CD4-positive, CD25-positive, alpha-beta regulatory T cell (primary cell): ENCODE measurements at regions not wholly inside any gene's neighbourhood (a gene's known extent, or its start where the extent isn't known, plus 50 kb on each side); places are given as distances from the start of the nearest gene placed in this dataset.

Source experiments
- ATAC-seq, 2 donors: fragments of 150-1000 bp; cut with Tn5 transposase; one replicate each; pipeline ENCODE4 v1.10.0; 2021; ENCODE audit warnings: low read depth in 2 of 2, moderate number of reproducible peaks in 2 of 2, moderate library complexity in 1 of 2
- DNase-seq, 3 donors: peaks; one replicate each; pipeline versions ENCODE4 v3.0.0 to v3.0.0-alpha.2; 2012 to 2022; ENCODE audit warnings: mixed read lengths in 1 of 3
- H3K27ac ChIP-seq: one replicate; pipeline ENCODE4 v1.7.0; 2013; ENCODE audit warnings: mild to moderate bottlenecking, low read length; ENCODE audit not compliant: insufficient read depth, poor library complexity, severe bottlenecking
- H3K27me3 ChIP-seq: one replicate; pipeline ENCODE4 v1.7.0; 2013; ENCODE audit warnings: low read length; ENCODE audit not compliant: control insufficient read depth, insufficient read depth
- H3K36me3 ChIP-seq: one replicate; pipeline ENCODE4 v1.7.0; 2013; ENCODE audit warnings: mild to moderate bottlenecking, low read length, moderate library complexity; ENCODE audit not compliant: control insufficient read depth, insufficient read depth
- H3K4me1 ChIP-seq: 2 replicates; pipeline ENCODE4 v1.7.0; 2013; ENCODE audit warnings: mild to moderate bottlenecking, low read length; ENCODE audit not compliant: insufficient read depth, control insufficient read depth, poor library complexity, severe bottlenecking
- H3K4me3 ChIP-seq: one replicate; pipeline ENCODE4 v1.7.0; 2013; ENCODE audit warnings: low read depth, mild to moderate bottlenecking, low read length, moderate library complexity
- H3K9me3 ChIP-seq, 2 experiments: 1 replicate in 1 of 2; 2 replicates in 1 of 2; pipeline ENCODE4 v1.7.0; 2013; ENCODE audit warnings: low read length in 2 of 2, mild to moderate bottlenecking in 1 of 2, moderate library complexity in 1 of 2; ENCODE audit not compliant: control insufficient read depth in 2 of 2
- H3K27ac Mint-ChIP-seq, 3 donors: one replicate each; pipeline ENCODE4 v1.8.0; 2020 to 2022; ENCODE audit warnings: mild to moderate bottlenecking in 3 of 3, mixed read lengths in 3 of 3, moderate library complexity in 2 of 3
- H3K27me3 Mint-ChIP-seq: one replicate; pipeline ENCODE4 v1.8.0; 2022; ENCODE audit warnings: mild to moderate bottlenecking, mixed read lengths
- H3K36me3 Mint-ChIP-seq: one replicate; pipeline ENCODE4 v1.8.0; 2020; ENCODE audit warnings: mixed read lengths
- H3K4me1 Mint-ChIP-seq, 4 donors: one replicate each; pipeline ENCODE4 v1.8.0; 2020 to 2022; ENCODE audit warnings: mixed read lengths in 4 of 4, mild to moderate bottlenecking in 1 of 4
- H3K4me3 Mint-ChIP-seq, 4 donors: one replicate each; pipeline ENCODE4 v1.8.0; 2020 to 2022; ENCODE audit warnings: mild to moderate bottlenecking in 4 of 4, mixed read lengths in 4 of 4, moderate library complexity in 3 of 4
- H3K9me3 Mint-ChIP-seq, 7 donors: one replicate each; pipeline ENCODE4 v1.8.0; 2020 to 2022; ENCODE audit warnings: mixed read lengths in 7 of 7, mild to moderate bottlenecking in 3 of 7, moderate library complexity in 2 of 7

DNA sequence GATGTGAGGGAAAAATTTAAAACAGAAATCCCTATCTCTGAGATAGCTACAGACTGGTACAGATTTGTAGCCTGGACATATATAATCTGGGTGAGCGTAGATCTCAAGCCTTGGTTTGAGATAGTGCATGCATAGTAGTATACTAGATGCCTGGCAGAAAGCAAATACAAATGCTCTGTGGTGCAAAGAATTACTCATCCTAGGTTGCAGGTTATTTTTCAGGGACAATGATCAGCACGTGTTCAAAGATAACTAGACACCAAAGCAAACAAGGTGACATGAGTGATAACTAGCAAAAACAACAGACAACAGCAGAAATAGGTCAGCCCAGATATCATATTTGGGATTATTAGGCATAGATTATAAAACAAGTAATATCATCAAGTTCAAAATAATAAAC is 292.5 kb downstream of the HLX start:
- Histone ChIP-seq H3K9me3 (no peaks in the 10 kb centered on the region), H3K36me3 (no peaks in the 10 kb centered on the region), H3K27me3 (no peaks in the 10 kb centered on the region), H3K4me1 (no peaks in the 10 kb centered on the region), H3K4me3 (no peak overlapping the region), H3K27ac (no peak overlapping the region)
- H3K27me3 Mint-ChIP-seq, result no peaks in the 10 kb centered on the region
- DNase-seq, result no peak
- H3K4me3 Mint-ChIP-seq, result no peak overlapping the region
- H3K36me3 Mint-ChIP-seq, result no peaks in the 10 kb centered on the region
- H3K27ac Mint-ChIP-seq, result no peak overlapping the region
- peaks cover 0 to 9% (median 0%) of the 10 kb centered on the region in 7 donors for H3K9me3 Mint-ChIP-seq
- H3K4me1 Mint-ChIP-seq, result no peaks in the 10 kb centered on the region
- no peak for ATAC-seq

DNA sequence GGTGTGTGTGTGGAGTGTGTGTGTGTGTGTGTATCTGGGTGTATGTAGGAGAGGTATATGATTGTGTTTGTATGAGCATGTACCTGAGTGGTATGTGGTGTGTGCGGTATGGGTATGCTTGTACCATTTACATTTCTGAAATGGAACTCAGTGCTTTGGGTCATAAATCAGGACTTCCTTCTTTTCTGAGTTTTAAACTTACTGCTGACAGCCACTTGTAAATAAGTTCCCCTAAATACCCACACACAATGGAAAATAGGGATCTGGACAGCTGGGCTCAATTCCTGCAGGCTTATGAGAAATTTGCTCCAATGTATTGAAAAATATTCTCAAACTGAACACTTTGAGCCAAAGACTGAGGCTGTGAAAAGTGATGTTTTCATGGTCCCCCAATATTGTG is 293.6 kb downstream of the HLX start:
- no peaks in the 10 kb centered on the region for H3K36me3 ChIP-seq
- no peak overlapping the region for H3K4me3 Mint-ChIP-seq

DNA sequence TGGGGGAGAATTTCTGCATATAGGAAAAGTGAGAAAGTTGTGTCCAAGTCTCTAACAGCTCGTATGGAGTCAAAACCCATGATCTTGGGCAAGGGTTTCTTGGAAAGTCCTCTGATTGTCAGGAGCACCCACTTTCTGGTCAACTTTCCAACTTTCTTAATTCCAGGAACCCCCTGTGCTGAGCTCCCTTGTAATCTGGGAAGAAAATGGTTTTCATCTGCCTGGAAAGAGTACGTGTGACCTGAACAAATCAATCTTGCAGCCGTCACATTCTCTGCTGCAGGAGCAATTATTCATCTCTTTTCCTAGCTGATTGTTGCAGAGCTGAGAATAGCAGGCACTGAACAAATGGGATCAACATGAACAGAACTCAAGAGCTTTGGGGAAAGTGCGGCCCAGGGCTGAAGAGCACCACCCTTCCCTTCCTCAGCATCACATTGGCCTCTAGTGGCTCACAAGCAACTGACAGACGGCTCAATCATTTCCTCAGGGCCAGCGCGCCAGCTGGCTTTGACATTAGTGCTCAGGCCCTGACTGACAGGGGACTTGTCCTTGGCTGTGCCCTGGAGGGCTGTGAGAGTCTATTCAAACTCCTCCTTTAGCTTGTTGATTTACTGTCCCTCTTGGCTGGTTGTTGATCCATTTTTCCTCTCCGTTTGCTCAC is 295.2 kb downstream of the HLX start:
- Mint-ChIP-seq H3K27me3 (no peaks in the 10 kb centered on the region), H3K27ac (no peak overlapping the region), H3K4me3 (no peak overlapping the region), H3K4me1 (no peaks in the 10 kb centered on the region), H3K36me3 (no peaks in the 10 kb centered on the region), H3K9me3 (peaks cover 0 to 9% (median 3%) of the 10 kb centered on the region in 7 donors)
- H3K4me3 ChIP-seq, result no peak overlapping the region
- no peak for ATAC-seq
- no peaks in the 10 kb centered on the region for H3K4me1 ChIP-seq
- H3K36me3 ChIP-seq, result no peaks in the 10 kb centered on the region
- DNase-seq, result no peak
- no peaks in the 10 kb centered on the region for H3K9me3 ChIP-seq
- H3K27me3 ChIP-seq, result no peaks in the 10 kb centered on the region
- H3K27ac ChIP-seq, result no peak overlapping the region

More for the DNA sequence above, 293.6 kb downstream of the HLX start:
- no peaks in the 10 kb centered on the region for H3K36me3 Mint-ChIP-seq
- H3K27me3 ChIP-seq, result no peaks in the 10 kb centered on the region
- no peaks in the 10 kb centered on the region for H3K4me1 Mint-ChIP-seq
- H3K9me3 ChIP-seq, result no peaks in the 10 kb centered on the region
- H3K27ac ChIP-seq, result no peak overlapping the region
- no peak overlapping the region for H3K4me3 ChIP-seq
- ATAC-seq (no peak), DNase-seq (no peak)
- H3K9me3 Mint-ChIP-seq, result peaks cover 0 to 9% (median 1%) of the 10 kb centered on the region in 7 donors
- no peaks in the 10 kb centered on the region for H3K4me1 ChIP-seq
- H3K27ac Mint-ChIP-seq, result no peak overlapping the region
- H3K27me3 Mint-ChIP-seq, result no peaks in the 10 kb centered on the region

DNA sequence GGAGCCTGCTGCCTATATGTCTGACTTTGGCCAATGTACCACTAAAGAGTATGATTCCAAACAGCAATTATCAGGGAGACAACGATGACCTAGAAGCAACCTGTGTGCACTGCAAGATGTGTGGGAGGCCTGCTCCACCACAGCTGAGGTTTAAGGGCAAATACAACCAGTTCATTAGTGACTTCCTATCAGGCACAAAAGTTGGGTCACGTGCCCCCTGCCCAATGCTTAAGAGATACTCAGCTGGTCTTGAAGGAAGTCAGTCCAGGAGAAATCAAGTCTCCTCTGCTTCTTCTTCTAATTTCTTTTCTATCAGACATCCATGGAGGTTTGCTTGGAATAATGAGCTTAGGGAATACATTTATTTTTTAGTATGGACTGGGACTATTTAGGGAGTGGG is 296.0 kb downstream of the HLX start:
- H3K36me3 ChIP-seq, result no peaks in the 10 kb centered on the region
- ATAC-seq, result no peak
- Mint-ChIP-seq H3K27me3 (no peaks in the 10 kb centered on the region), H3K9me3 (peaks cover 0 to 9% (median 3%) of the 10 kb centered on the region in 7 donors), H3K36me3 (no peaks in the 10 kb centered on the region), H3K27ac (no peak overlapping the region), H3K4me3 (no peak overlapping the region), H3K4me1 (no peaks in the 10 kb centered on the region)
- H3K4me3 ChIP-seq, result no peak overlapping the region
- no peaks in the 10 kb centered on the region for H3K9me3 ChIP-seq
- no peak for DNase-seq
- no peaks in the 10 kb centered on the region for H3K4me1 ChIP-seq
- no peaks in the 10 kb centered on the region for H3K27me3 ChIP-seq
- no peak overlapping the region for H3K27ac ChIP-seq

DNA sequence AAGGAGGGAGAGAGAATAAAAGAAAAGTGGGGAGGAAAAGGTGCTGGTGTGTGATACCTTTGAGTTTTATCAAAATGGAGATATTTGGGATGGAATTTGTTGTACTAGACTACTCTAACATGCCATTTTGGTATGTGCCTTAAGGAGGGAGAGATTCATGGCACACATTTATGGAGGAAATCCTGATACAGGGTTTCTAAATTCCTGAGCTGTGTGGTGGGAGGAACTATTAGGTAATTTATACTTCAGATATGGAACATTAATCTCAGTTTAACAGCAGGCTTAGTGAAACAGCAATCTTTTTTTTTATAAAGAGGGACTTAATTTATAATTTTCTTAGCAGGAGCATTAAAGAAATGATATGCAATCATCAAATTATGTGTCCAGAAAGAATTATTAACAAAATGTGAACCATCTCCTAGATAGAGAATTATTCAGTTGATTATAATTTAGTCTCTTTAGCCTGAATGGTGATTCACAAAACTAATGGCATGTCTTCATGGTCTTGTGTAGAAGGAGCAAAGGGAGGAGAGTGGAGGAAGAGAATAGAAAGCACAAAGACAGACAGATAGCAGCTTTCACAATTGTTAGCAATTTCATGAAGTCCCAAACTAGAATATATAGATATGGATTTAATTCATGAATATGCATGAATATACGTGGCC is 301.6 kb downstream of the HLX start:
- Histone ChIP-seq H3K4me3 (no peak overlapping the region), H3K27ac (no peak overlapping the region), H3K9me3 (no peaks in the 10 kb centered on the region), H3K4me1 (no peaks in the 10 kb centered on the region), H3K36me3 (no peaks in the 10 kb centered on the region), H3K27me3 (no peaks in the 10 kb centered on the region)
- H3K27ac Mint-ChIP-seq, result no peak overlapping the region
- no peaks in the 10 kb centered on the region for H3K4me1 Mint-ChIP-seq
- H3K4me3 Mint-ChIP-seq, result no peak overlapping the region
- H3K36me3 Mint-ChIP-seq, result no peaks in the 10 kb centered on the region
- no peaks in the 10 kb centered on the region for H3K27me3 Mint-ChIP-seq
- DNase-seq, result no peak
- ATAC-seq, result no peak
- H3K9me3 Mint-ChIP-seq, result peaks cover 0 to 6% (median 0%) of the 10 kb centered on the region in 7 donors

DNA sequence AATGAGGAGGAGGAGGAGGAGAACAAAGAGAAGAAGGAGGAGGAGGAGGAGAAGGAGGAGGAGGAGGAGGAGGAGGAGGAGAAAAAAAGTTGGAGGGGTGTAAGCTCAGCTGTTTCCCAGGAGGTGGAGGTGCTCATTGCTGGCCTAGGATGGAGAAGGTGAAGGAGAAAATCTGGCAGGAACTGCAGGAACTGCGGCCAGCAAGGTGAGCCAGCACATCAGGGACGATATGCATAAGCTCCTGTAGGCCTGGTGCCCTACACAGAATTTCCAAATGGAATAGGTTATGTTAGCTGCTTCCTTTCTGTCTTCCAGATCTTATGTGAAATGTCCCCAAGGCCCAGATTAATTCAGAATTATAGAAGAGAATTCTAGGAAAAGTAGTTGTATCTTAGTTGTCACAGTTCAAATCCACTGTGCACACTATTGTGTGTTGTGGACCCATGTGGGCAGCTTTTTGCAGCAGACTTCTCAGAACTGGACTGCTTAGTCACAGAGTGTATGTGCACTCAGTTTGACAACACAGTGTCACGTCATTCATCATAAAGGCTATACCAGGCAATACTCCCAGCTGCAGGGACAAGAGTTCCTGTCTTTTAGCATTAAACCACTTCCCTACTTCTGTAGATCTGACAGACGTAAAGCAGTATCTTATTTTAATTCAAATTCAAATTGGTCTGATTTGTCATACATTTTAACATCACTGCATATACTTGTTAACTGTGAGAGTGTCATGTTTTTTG is 303.7 kb downstream of the HLX start:
- H3K4me1 ChIP-seq, result no peaks in the 10 kb centered on the region
- ATAC-seq, result no peak
- no peaks in the 10 kb centered on the region for H3K36me3 Mint-ChIP-seq

DNA sequence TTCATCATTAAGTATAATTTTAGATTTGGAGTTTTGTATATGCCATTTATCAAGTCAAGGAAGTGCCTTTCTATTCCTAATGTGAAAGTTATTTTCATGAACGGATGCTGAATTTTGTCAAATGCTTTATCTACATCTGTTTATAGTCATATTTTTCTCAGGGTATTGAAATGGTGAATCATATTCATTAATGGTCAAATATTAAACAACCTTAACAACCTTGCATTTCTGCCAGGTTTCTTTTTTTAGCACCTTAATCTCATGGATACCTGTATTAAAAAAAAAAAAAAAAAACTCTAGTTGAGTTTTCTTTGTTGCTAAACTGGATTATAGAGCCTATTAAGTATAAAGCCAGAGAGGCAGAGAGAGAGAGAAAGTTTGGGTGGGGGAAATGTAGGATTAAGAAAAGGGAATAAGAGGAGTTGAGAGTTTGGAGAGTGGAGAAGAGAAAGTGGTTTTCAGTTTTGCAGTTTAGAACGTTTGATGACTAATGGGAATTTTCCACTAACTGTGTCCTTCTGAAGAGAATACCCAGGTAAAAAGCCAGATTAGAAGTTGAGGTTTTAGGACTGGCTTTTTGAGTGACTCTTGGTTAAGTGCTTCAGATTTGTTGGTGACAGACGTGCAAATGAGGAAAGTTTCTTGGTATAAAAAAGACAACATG is 305.0 kb downstream of the HLX start:
- Histone ChIP-seq H3K27ac (no peak overlapping the region), H3K4me3 (no peak overlapping the region), H3K36me3 (no peaks in the 10 kb centered on the region), H3K27me3 (no peaks in the 10 kb centered on the region), H3K4me1 (no peaks in the 10 kb centered on the region), H3K9me3 (no peaks in the 10 kb centered on the region)
- Mint-ChIP-seq H3K27ac (no peak overlapping the region), H3K27me3 (no peaks in the 10 kb centered on the region), H3K4me3 (no peak overlapping the region), H3K36me3 (no peaks in the 10 kb centered on the region), H3K9me3 (peaks cover 0 to 3% (median 0%) of the 10 kb centered on the region in 7 donors), H3K4me1 (no peaks in the 10 kb centered on the region)
- ATAC-seq, result no peak
- no peak for DNase-seq

More for the DNA sequence above, 303.7 kb downstream of the HLX start:
- Histone ChIP-seq H3K4me3 (no peak overlapping the region), H3K27me3 (no peaks in the 10 kb centered on the region), H3K36me3 (no peaks in the 10 kb centered on the region), H3K9me3 (no peaks in the 10 kb centered on the region), H3K27ac (no peak overlapping the region)
- Mint-ChIP-seq H3K4me1 (no peaks in the 10 kb centered on the region), H3K27ac (no peak overlapping the region), H3K9me3 (peaks cover 0 to 4% (median 0%) of the 10 kb centered on the region in 7 donors), H3K4me3 (no peak overlapping the region), H3K27me3 (no peaks in the 10 kb centered on the region)
- no peak for DNase-seq
